Body of pancreas (tissue), 4 donors: ENCODE measurements at regions not wholly inside any gene's neighbourhood (a gene's known extent, or its start where the extent isn't known, plus 50 kb on each side); places are given as distances from the start of the nearest gene placed in this dataset.

Experiments used
- ATAC-seq: fragments of 150-250 bp; one replicate; pipeline ENCODE4 v1.9.1; 2016
- DNase-seq, 4 donors: peaks; one replicate each; pipeline ENCODE4 v3.0.0-alpha.2; 2019
- H3K27ac ChIP-seq, 4 donors: fragments of 200-600 bp; sonication (generic); 1 replicate in 3 of 4; 2 replicates in 1 of 4; pipeline versions ENCODE4 v1.5.1 to v1.6.1; 2016 to 2019; ENCODE audit warnings: mild to moderate bottlenecking in 1 of 4, mixed read lengths in 1 of 4, moderate library complexity in 1 of 4
- H3K27me3 ChIP-seq, 2 donors: fragments of 200-600 bp; sonication (generic); one replicate each; pipeline ENCODE4 v1.6.0; 2016; ENCODE audit warnings: mild to moderate bottlenecking in 1 of 2
- H3K36me3 ChIP-seq, 2 donors: fragments of 200-600 bp; sonication (generic); replicated peaks in 1 of 2; 2 replicates each; pipeline ENCODE4 v1.5.1; 2016; ENCODE audit warnings: low read depth in 2 of 2; ENCODE audit not compliant: insufficient read depth in 1 of 2
- H3K4me1 ChIP-seq: fragments of 200-600 bp; sonication (generic); one replicate; pipeline ENCODE4 v1.6.0; 2016
- H3K4me3 ChIP-seq, 2 donors: fragments of 200-600 bp; sonication (generic); 1 replicate in 1 of 2; 2 replicates in 1 of 2; pipeline ENCODE4 v1.5.1; 2016 to 2019
- H3K9me3 ChIP-seq, 3 donors: fragments of 200-600 bp; sonication (generic); 1 replicate in 2 of 3; 2 replicates in 1 of 3; pipeline ENCODE4 v1.5.1; 2016
- CTCF ChIP-seq, 7 experiments: fragments of 450-650 bp in 4 of 7; fragments of 200-600 bp in 3 of 7; sonication (generic) in 3 of 7; IDR thresholded peaks; one replicate each; pipeline ENCODE4 v1.5.1; 2016 to 2019; ENCODE audit warnings: antibody characterized with exemption in 7 of 7
- POLR2A ChIP-seq, 3 donors: fragments of 450-650 bp; IDR thresholded peaks; one replicate each; pipeline ENCODE4 v1.6.1; 2016; ENCODE audit warnings: antibody characterized with exemption in 3 of 3, mild to moderate bottlenecking in 2 of 3
- WGBS, 2 donors: methylation state at CpG; one replicate each; pipeline ENCODE4 v1.1.5; 2017; 5-methylcytosine and 5-hydroxymethylcytosine counted together
- intact Hi-C: fragments of 100-400 bp; cut with DNase I; formaldehyde crosslinking; loops from one replicate; pipeline ENCODE4 v1.15.1; 2023

- ATAC-seq, result no peak
- intact Hi-C loops, result no loop called here
- Histone ChIP-seq H3K9me3 (no peaks in the 10 kb centered on the region), H3K36me3 (no peaks in the 10 kb centered on the region), H3K27me3 (no peaks in the 10 kb centered on the region), H3K27ac (no peak overlapping the region), H3K4me3 (no peak overlapping the region), H3K4me1 (no peaks in the 10 kb centered on the region)
- 79 to 82% methylated on average over 6 to 7 of the region's 7 CpGs for WGBS, 2 donors
- no peak for DNase-seq
- no peak for TF ChIP-seq POLR2A (IDR thresholded peaks at IDR 0.05)
- TF ChIP-seq CTCF (IDR thresholded peaks at IDR 0.05), result no peak
These were observed 175.4 kb upstream of the LINGO1 start for GRCh38 chr15:77808075-77808474.

GRCh38 chr15:77807611-77808010 lies 174.9 kb upstream of the LINGO1 start:
- Histone ChIP-seq H3K4me1 (no peaks in the 10 kb centered on the region), H3K9me3 (no peaks in the 10 kb centered on the region), H3K36me3 (no peaks in the 10 kb centered on the region), H3K27ac (no peak overlapping the region), H3K27me3 (no peaks in the 10 kb centered on the region), H3K4me3 (no peak overlapping the region)
- DNase-seq, result no peak
- intact Hi-C loops, result no loop called here
- WGBS, 2 donors, result 80 to 87% methylated on average over 9 of the region's 9 CpGs
- no peak for TF ChIP-seq CTCF (IDR thresholded peaks at IDR 0.05)
- TF ChIP-seq POLR2A (IDR thresholded peaks at IDR 0.05), result no peak
- ATAC-seq, result no peak

- WGBS, 2 donors, result 56 to 62% methylated on average over 6 of the region's 6 CpGs
- no peak for DNase-seq
- H3K36me3 ChIP-seq, result no peaks in the 10 kb centered on the region
These were observed 174.4 kb upstream of the LINGO1 start for GRCh38 chr15:77807115-77807514.

GRCh38 chr15:77804210-77804609 lies 171.5 kb upstream of the LINGO1 start:
- H3K27me3 ChIP-seq, result no peaks in the 10 kb centered on the region
- no peaks in the 10 kb centered on the region for H3K36me3 ChIP-seq
- H3K9me3 ChIP-seq, result no peaks in the 10 kb centered on the region
- intact Hi-C loops, result no loop called here
- ATAC-seq (no peak), DNase-seq (no peak)
- no peak overlapping the region for H3K4me3 ChIP-seq
- H3K4me1 ChIP-seq, result no peaks in the 10 kb centered on the region
- H3K27ac ChIP-seq, result no peak overlapping the region
- TF ChIP-seq CTCF (IDR thresholded peaks at IDR 0.05), result no peak
- no peak for TF ChIP-seq POLR2A (IDR thresholded peaks at IDR 0.05)
- 61 to 71% methylated on average over 9 of the region's 9 CpGs for WGBS, 2 donors

More at GRCh38 chr15:77807115-77807514, 174.4 kb upstream of the LINGO1 start:
- Histone ChIP-seq H3K4me3 (no peak overlapping the region), H3K9me3 (no peaks in the 10 kb centered on the region), H3K27ac (no peak overlapping the region), H3K4me1 (no peaks in the 10 kb centered on the region), H3K27me3 (no peaks in the 10 kb centered on the region)
- ATAC-seq, result no peak
- intact Hi-C loops, result no loop called here
- TF ChIP-seq POLR2A (IDR thresholded peaks at IDR 0.05), result no peak
- no peak for TF ChIP-seq CTCF (IDR thresholded peaks at IDR 0.05)

GRCh38 chr15:77803487-77803886 lies 170.8 kb upstream of the LINGO1 start:
- 70% methylated on average over 3 of the region's 3 CpGs for WGBS, 2 donors
- TF ChIP-seq POLR2A (IDR thresholded peaks at IDR 0.05) (no peak), CTCF (IDR thresholded peaks at IDR 0.05) (no peak)

More at GRCh38 chr15:77803487-77803886, 170.8 kb upstream of the LINGO1 start:
- H3K27me3 ChIP-seq, result no peaks in the 10 kb centered on the region
- no peak overlapping the region for H3K4me3 ChIP-seq
- no peaks in the 10 kb centered on the region for H3K9me3 ChIP-seq
- no peak for ATAC-seq
- intact Hi-C loops, result no loop called here
- no peak overlapping the region for H3K27ac ChIP-seq
- DNase-seq, result no peak
- no peaks in the 10 kb centered on the region for H3K4me1 ChIP-seq
- no peaks in the 10 kb centered on the region for H3K36me3 ChIP-seq
